GM13977 (cell line): ENCODE measurements at regions not wholly inside any gene's neighbourhood (a gene's known extent, or its start where the extent isn't known, plus 50 kb on each side); places are given as distances from the start of the nearest gene placed in this dataset.

Experiments used
- DNase-seq: peaks from one replicate; pipeline ENCODE4 v3.0.0; 2012; ENCODE audit warnings: low spot score
- CTCF ChIP-seq: IDR thresholded peaks from 2 replicates; pipeline ENCODE4 v1.5.1; 2012; ENCODE audit warnings: mild to moderate bottlenecking, control low read depth; ENCODE audit not compliant: insufficient read depth; ENCODE audit errors: extremely low read depth, missing control alignments
- in situ Hi-C: fragments of 300-500 bp; cut with MboI; formaldehyde crosslinking; loops from one replicate; pipeline ENCODE4 v1.12.0; 2022; ENCODE audit warnings: low sequenced_read_pairs, low pct_unique_long_range_greater_than_20kb, mixed read lengths, inconsistent platforms; ENCODE audit not compliant: unreplicated experiment

- TF ChIP-seq CTCF = no peak
- DNase-seq = no peak
- in situ Hi-C loops = no loop called here
Measured at GRCh38 chr4:177951026-177951425, 508.8 kb upstream of the AGA start.

DNA sequence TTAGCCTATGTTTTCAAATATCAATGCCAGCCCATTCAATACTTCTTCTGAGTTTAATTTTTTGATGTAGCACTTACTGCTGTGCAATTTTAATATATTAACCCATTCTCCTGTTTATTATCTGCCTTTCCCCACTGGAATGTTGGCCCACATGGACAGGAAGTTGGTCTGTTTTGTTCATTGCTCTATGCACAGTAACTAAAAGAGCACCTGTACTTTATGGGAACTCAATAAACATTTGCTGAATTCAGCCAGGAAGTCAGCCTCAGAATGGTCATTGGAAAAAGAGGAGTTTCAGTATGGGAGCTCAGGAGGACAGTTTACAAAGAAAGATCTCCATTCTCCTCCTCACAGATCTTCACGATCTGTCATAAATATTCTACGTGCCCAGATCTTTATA lies 510.5 kb upstream of the AGA start:
- in situ Hi-C loops = no loop called here
- no peak for DNase-seq
- TF ChIP-seq CTCF = no peak

DNA sequence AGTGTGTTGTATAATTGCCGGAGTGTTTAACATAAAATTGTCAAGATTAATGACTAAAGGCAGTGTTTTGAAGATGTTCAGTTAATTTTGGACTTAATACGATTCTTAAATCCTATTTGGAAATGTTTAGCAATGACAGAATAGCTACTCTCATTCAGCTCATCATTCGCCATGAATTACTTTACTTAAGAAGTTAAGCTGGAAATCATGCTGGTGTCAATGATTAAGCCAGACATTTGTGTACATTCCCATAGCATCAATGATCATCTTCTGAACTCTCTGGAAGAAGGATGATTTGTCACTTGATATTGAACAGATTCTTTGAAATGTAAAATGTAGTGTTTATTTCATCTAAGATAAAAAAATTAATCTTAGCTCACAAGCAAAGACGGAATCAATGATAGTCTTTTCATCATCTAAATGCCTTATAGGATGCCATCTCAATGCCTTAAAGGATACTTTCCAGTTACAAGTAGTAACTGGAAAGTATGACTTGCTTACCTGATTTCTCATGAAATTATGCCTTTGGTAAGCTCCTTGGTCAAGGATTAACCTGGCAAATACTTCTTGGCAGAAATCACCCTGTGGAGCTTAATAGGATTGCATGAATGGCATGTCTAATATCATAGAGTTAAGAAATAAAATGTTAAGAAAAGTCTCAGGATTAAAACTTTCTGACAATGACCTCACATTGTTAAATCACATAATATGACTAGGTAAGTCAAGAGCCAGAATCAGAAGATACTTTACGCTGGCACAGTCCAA lies 515.5 kb upstream of the AGA start:
- no peak for DNase-seq
- in situ Hi-C loops = no loop called here
- no peak for TF ChIP-seq CTCF

DNA sequence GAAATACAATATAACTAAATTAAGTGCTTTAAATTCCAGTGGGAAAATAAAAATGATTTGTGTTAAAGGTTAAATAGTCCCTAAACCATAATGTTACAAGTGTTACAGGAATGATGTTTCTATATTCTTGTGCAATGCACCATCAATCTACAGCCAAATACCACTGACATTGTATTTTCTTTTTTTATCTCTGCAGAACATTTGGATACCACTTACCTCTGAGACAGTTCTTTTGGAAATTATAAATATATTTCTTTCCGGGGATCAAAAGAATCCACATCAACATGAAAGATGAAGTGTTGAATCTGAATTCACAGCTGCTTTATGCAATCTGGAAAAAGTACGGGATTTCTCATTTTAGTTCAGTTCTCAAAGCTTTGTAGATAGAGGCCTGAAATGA lies 518.3 kb upstream of the AGA start:
- DNase-seq = no peak
- no peak for TF ChIP-seq CTCF
- in situ Hi-C loops = no loop called here

- in situ Hi-C loops = no loop called here
- no peak for DNase-seq
- no peak for TF ChIP-seq CTCF
Measured at GRCh38 chr4:177961761-177962380, 519.6 kb upstream of the AGA start.

DNA sequence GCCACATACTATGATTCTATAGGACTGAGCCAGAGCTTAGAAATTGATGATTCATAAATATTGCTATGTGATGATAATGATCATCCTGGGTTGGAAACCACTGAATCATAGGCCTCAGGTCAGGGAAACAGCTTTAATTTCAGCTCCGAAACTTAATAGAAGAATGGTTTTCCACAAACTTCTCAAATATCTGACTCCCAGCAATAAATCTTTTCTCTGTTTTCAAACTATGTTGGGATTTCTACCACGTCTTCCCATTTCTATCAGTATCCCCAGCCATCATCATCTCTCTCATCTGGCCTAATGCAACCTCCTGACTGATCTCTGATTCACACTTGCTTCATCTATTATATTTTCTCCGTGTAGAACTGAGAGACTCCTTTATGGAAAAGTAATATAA lies 521.8 kb upstream of the AGA start:
- no peak for DNase-seq
- no peak for TF ChIP-seq CTCF
- in situ Hi-C loops = no loop called here

- in situ Hi-C loops = no loop called here
- TF ChIP-seq CTCF = no peak
- DNase-seq = no peak
Measured at GRCh38 chr4:177964693-177965168, 522.5 kb upstream of the AGA start.
